Stomach (tissue), 8 donors: ENCODE measurements at regions not wholly inside any gene's neighbourhood (a gene's known extent, or its start where the extent isn't known, plus 50 kb on each side); places are given as distances from the start of the nearest gene placed in this dataset.

ENCODE experiments used
- DNase-seq, 2 donors: peaks; one replicate each; pipeline versions ENCODE4 v3.0.0 to v3.0.0-alpha.2; 2013 to 2019
- H3K27ac ChIP-seq, 5 donors: fragments of 200-600 bp in 4 of 5; sonication (generic) in 4 of 5; one replicate each; pipeline ENCODE4 v1.5.1; 2013 to 2019; ENCODE audit warnings: mild to moderate bottlenecking in 1 of 5, moderate library complexity in 1 of 5
- H3K27me3 ChIP-seq, 3 donors: fragments of 200-600 bp; sonication (generic); one replicate each; pipeline ENCODE4 v1.5.1; 2017 to 2019; ENCODE audit warnings: mixed run types in 1 of 3
- H3K36me3 ChIP-seq, 4 donors: fragments of 200-600 bp; sonication (generic); 1 replicate in 3 of 4; 2 replicates in 1 of 4; pipeline ENCODE4 v1.5.1; 2016 to 2019
- H3K4me1 ChIP-seq, 4 donors: fragments of 200-600 bp; sonication (generic); one replicate each; pipeline ENCODE4 v1.5.1; 2016 to 2019
- H3K4me3 ChIP-seq, 4 donors: fragments of 200-600 bp; sonication (generic) in 3 of 4; one replicate each; pipeline ENCODE4 v1.5.1; 2016 to 2019; ENCODE audit warnings: mild to moderate bottlenecking in 1 of 4
- H3K9me3 ChIP-seq, 4 donors: fragments of 200-600 bp; sonication (generic); one replicate each; pipeline ENCODE4 v1.5.1; 2016 to 2019
- EP300 ChIP-seq: sonication (generic); formaldehyde crosslinking; IDR thresholded peaks from one replicate; pipeline ENCODE4 v1.6.1; 2017; ENCODE audit warnings: antibody characterized with exemption
- POLR2A ChIP-seq, 4 donors: fragments of 450-650 bp; IDR thresholded peaks; one replicate each; pipeline ENCODE4 v1.6.1; 2016; ENCODE audit warnings: antibody characterized with exemption in 4 of 4, control low read depth in 2 of 4, mild to moderate bottlenecking in 1 of 4, moderate library complexity in 1 of 4
- POLR2AphosphoS5 ChIP-seq, 3 donors: sonication (generic); formaldehyde crosslinking; IDR thresholded peaks; one replicate each; pipeline ENCODE4 v1.6.1; 2016; ENCODE audit warnings: antibody characterized with exemption in 3 of 3
- WGBS, 5 donors: extraction: QIAGEN DNeasy Blood & Tissue Kit in 3 of 5; methylation state at CpG; one replicate each; pipeline versions ENCODE4 v1.1.5 to v1.1.7; 2013 to 2018; 5-methylcytosine and 5-hydroxymethylcytosine counted together
- intact Hi-C: fragments of 100-400 bp; cut with DNase I; formaldehyde crosslinking; loops from one replicate; pipeline ENCODE4 v1.15.1; 2023; ENCODE audit warnings: low total_unique reads
- TF ChIP-seq, protein P1 (sequence below), 7 experiments: fragments of 450-650 bp in 4 of 7; fragments of 200-600 bp in 3 of 7; sonication (generic) in 3 of 7; IDR thresholded peaks; one replicate each; pipeline ENCODE4 v1.5.1; 2016 to 2019; ENCODE audit warnings: antibody characterized with exemption in 7 of 7, control low read depth in 2 of 7, mild to moderate bottlenecking in 1 of 7
- donor health status: healthy with polysubstance abuse.
- donor health status: Bipolar disorder and iron deficiency.
- donor health status: healthy.

DNA sequence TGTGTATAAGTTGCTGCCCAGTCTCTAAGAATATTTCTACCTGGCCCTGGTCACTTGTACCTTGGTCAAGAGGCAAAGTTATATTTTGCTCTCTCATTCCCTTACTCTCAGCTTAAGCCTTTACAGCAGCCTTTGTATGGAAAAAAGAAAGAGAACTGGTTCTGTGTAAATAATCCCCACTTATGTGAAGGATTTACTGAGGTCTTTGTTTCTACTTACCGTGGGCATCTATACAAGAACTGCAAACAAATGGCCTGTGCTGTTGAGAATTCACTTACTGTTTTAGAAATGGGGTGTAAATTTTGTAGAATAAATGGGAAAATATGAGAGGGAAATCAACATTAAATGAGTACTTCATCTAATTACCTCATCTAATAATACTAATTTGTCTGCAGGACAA lies 267.4 kb downstream of the PCDH20 start:
- Histone ChIP-seq H3K4me1 (no peaks in the 10 kb centered on the region), H3K36me3 (no peaks in the 10 kb centered on the region), H3K27ac (no peak overlapping the region), H3K27me3 (no peaks in the 10 kb centered on the region), H3K4me3 (no peak overlapping the region), H3K9me3 (peaks cover 0 to 15% (median 10%) of the 10 kb centered on the region in 4 donors)
- 13 to 63% (median 40%) methylated on average over 1 of the region's 1 CpG for WGBS, 5 donors
- DNase-seq: no peak
- intact Hi-C loops: no loop called here
- TF ChIP-seq, protein P1, sequence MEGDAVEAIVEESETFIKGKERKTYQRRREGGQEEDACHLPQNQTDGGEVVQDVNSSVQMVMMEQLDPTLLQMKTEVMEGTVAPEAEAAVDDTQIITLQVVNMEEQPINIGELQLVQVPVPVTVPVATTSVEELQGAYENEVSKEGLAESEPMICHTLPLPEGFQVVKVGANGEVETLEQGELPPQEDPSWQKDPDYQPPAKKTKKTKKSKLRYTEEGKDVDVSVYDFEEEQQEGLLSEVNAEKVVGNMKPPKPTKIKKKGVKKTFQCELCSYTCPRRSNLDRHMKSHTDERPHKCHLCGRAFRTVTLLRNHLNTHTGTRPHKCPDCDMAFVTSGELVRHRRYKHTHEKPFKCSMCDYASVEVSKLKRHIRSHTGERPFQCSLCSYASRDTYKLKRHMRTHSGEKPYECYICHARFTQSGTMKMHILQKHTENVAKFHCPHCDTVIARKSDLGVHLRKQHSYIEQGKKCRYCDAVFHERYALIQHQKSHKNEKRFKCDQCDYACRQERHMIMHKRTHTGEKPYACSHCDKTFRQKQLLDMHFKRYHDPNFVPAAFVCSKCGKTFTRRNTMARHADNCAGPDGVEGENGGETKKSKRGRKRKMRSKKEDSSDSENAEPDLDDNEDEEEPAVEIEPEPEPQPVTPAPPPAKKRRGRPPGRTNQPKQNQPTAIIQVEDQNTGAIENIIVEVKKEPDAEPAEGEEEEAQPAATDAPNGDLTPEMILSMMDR (IDR thresholded peaks at IDR 0.05): no peak
- TF ChIP-seq POLR2A (IDR thresholded peaks at IDR 0.05): no peak
- no peak for TF ChIP-seq EP300
- TF ChIP-seq POLR2AphosphoS5 (IDR thresholded peaks at IDR 0.05): no peak

GRCh38 chr13:61146571-61146970 lies 269.1 kb downstream of the PCDH20 start:
- intact Hi-C loops: no loop called here
- WGBS, 5 donors: 56 to 80% (median 68%) methylated on average over 1 of the region's 1 CpG

DNA sequence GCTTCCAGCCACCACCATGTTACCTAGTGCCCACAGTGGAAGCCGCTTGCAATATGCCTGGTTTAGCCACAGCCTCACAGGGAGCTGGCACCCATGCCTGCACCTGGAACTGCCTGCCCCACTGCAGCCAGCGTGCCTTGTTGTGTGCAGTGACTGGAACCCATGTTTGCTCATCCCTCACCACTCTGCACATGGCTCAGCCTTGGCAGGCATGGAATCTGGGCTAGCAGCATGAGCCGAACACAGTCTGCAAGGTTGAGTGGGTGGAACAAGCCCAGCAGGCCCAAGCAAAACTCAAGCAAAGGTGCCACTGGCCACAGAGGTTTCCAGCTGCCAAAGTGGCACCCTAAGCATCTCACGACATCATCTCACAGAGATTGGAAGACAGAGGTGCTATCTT lies 269.5 kb downstream of the PCDH20 start:
- no peak for DNase-seq
- intact Hi-C loops: no loop called here
- TF ChIP-seq EP300 (no peak), POLR2AphosphoS5 (IDR thresholded peaks at IDR 0.05) (no peak), POLR2A (IDR thresholded peaks at IDR 0.05) (no peak)
- TF ChIP-seq, protein P1 (IDR thresholded peaks at IDR 0.05): no peak
- Histone ChIP-seq H3K27me3 (no peaks in the 10 kb centered on the region), H3K4me3 (no peak overlapping the region), H3K27ac (no peak overlapping the region), H3K4me1 (no peaks in the 10 kb centered on the region), H3K36me3 (no peaks in the 10 kb centered on the region), H3K9me3 (peaks cover 0 to 15% (median 8%) of the 10 kb centered on the region in 4 donors)
- 84 to 92% (median 87%) methylated on average over 4 of the region's 4 CpGs for WGBS, 5 donors

More at GRCh38 chr13:61146571-61146970, 269.1 kb downstream of the PCDH20 start:
- peaks cover 0 to 15% (median 8%) of the 10 kb centered on the region in 4 donors for H3K9me3 ChIP-seq
- TF ChIP-seq POLR2AphosphoS5 (IDR thresholded peaks at IDR 0.05) (no peak), POLR2A (IDR thresholded peaks at IDR 0.05) (no peak), EP300 (no peak)
- TF ChIP-seq, protein P1 (IDR thresholded peaks at IDR 0.05): no peak
- no peaks in the 10 kb centered on the region for H3K4me1 ChIP-seq
- H3K4me3 ChIP-seq: no peak overlapping the region
- no peaks in the 10 kb centered on the region for H3K27me3 ChIP-seq
- no peaks in the 10 kb centered on the region for H3K36me3 ChIP-seq
- DNase-seq: no peak
- H3K27ac ChIP-seq: no peak overlapping the region

- Histone ChIP-seq H3K36me3 (no peaks in the 10 kb centered on the region), H3K4me3 (no peak overlapping the region), H3K27ac (no peak overlapping the region), H3K4me1 (no peaks in the 10 kb centered on the region), H3K27me3 (no peaks in the 10 kb centered on the region), H3K9me3 (peaks cover 0 to 15% (median 8%) of the 10 kb centered on the region in 4 donors)
- DNase-seq: no peak
- TF ChIP-seq EP300: no peak
- TF ChIP-seq, protein P1 (IDR thresholded peaks at IDR 0.05): no peak
- no peak for TF ChIP-seq POLR2AphosphoS5 (IDR thresholded peaks at IDR 0.05)
- TF ChIP-seq POLR2A (IDR thresholded peaks at IDR 0.05): no peak
- intact Hi-C loops: no loop called here
- WGBS, 5 donors: 78 to 98% (median 91%) methylated on average over 1 to 2 of the region's 2 CpGs
These were observed 270.6 kb downstream of the PCDH20 start for GRCh38 chr13:61144834-61145593.
